Neural cell (in vitro differentiated cells): ENCODE measurements at regions not wholly inside any gene's neighbourhood (a gene's known extent, or its start where the extent isn't known, plus 50 kb on each side); places are given as distances from the start of the nearest gene placed in this dataset.

ENCODE experiments used
- H2AFZ ChIP-seq: fragments of 200-600, 300-800 bp; sonication (generic), shearing (Covaris generic); 2 replicates; pipeline ENCODE4 v1.6.0; 2014; ENCODE audit warnings: low read depth, mild to moderate bottlenecking, antibody characterized with exemption, low read length, moderate library complexity
- H3F3A ChIP-seq: fragments of 200-600 bp; shearing (Covaris generic); 2 replicates; pipeline ENCODE4 v1.6.1; 2016; ENCODE audit warnings: mild to moderate bottlenecking, moderate library complexity, mixed read lengths, antibody characterized with exemption, low read length; ENCODE audit not compliant: insufficient read depth, poor library complexity, severe bottlenecking
- H3K27ac ChIP-seq: fragments of 200-600, 300-800 bp; sonication (generic), shearing (Covaris generic); 2 replicates; pipeline ENCODE4 v1.5.1; 2014; ENCODE audit warnings: mild to moderate bottlenecking, low read length, moderate library complexity
- H3K27me3 ChIP-seq: fragments of 300-800, 200-600 bp; sonication (generic), shearing (Covaris generic); 2 replicates; pipeline ENCODE4 v1.6.0; 2014; ENCODE audit warnings: mild to moderate bottlenecking, low read depth, low read length, moderate library complexity; ENCODE audit not compliant: insufficient read depth
- H3K36me3 ChIP-seq: fragments of 300-800, 200-600 bp; sonication (generic), shearing (Covaris generic); 2 replicates; pipeline ENCODE4 v1.5.1; 2014; ENCODE audit warnings: mild to moderate bottlenecking, antibody characterized with exemption, low read length, moderate library complexity; ENCODE audit not compliant: insufficient read depth
- H3K4me2 ChIP-seq: fragments of 300-800, 200-600 bp; sonication (generic), shearing (Covaris generic); 2 replicates; pipeline ENCODE4 v1.6.0; 2014; ENCODE audit warnings: mild to moderate bottlenecking, low read length
- H3K4me3 ChIP-seq: fragments of 300-800, 200-600 bp; sonication (generic), shearing (Covaris generic); 2 replicates; pipeline ENCODE4 v1.5.1; 2014; ENCODE audit warnings: mild to moderate bottlenecking, low read length, moderate library complexity
- H3K79me2 ChIP-seq: fragments of 200-600 bp; shearing (Covaris generic); replicated peaks from 2 replicates; pipeline ENCODE4 v1.6.0; 2014; ENCODE audit warnings: mild to moderate bottlenecking, low read length, moderate library complexity; ENCODE audit not compliant: insufficient read depth
- H3K9ac ChIP-seq: fragments of 300-800, 200-600 bp; sonication (generic), shearing (Covaris generic); 2 replicates; pipeline ENCODE4 v1.6.1; 2016; ENCODE audit warnings: mild to moderate bottlenecking, low read length, mixed read lengths
- H3K9me2 ChIP-seq: fragments of 200-600 bp; shearing (Covaris generic); 2 replicates; pipeline ENCODE4 v1.6.1; 2016; ENCODE audit warnings: mild to moderate bottlenecking, low read length, mixed read lengths; ENCODE audit not compliant: insufficient read depth
- H3K9me3 ChIP-seq: fragments of 200-600, 300-800 bp; sonication (generic), shearing (Covaris generic); 2 replicates; pipeline ENCODE4 v1.6.1; 2016; ENCODE audit warnings: mild to moderate bottlenecking, mixed run types, low read length, moderate library complexity, mixed read lengths
- H4K20me1 ChIP-seq: fragments of 200-600 bp; shearing (Covaris generic); 2 replicates; pipeline ENCODE4 v1.6.1; 2016; ENCODE audit warnings: mild to moderate bottlenecking, mixed run types; ENCODE audit not compliant: insufficient read depth
- CTCF ChIP-seq: fragments of 450-650 bp; IDR thresholded peaks from 2 replicates; pipeline ENCODE4 v1.5.1; 2014; ENCODE audit warnings: antibody characterized with exemption, mild to moderate bottlenecking, moderate library complexity; ENCODE audit not compliant: poor library complexity, severe bottlenecking
- EP300 ChIP-seq: fragments of 450-650 bp; conservative IDR thresholded peaks from 2 replicates; pipeline ENCODE4 v1.6.1; 2014; ENCODE audit warnings: antibody characterized with exemption, mild to moderate bottlenecking, moderate library complexity; ENCODE audit not compliant: poor library complexity, severe bottlenecking
- EZH2 ChIP-seq: fragments of 200-600, 300-800 bp; shearing (Covaris generic), sonication (generic); IDR thresholded peaks from 2 replicates; pipeline ENCODE4 v1.6.1; 2014; ENCODE audit warnings: antibody characterized with exemption, low read length, borderline replicate concordance, mild to moderate bottlenecking; ENCODE audit not compliant: insufficient read depth, poor library complexity, severe bottlenecking
- MXI1 ChIP-seq: fragments of 450-650 bp; conservative IDR thresholded peaks from 2 replicates; pipeline ENCODE4 v1.6.1; 2014; ENCODE audit warnings: antibody characterized with exemption, mild to moderate bottlenecking; ENCODE audit not compliant: poor library complexity, severe bottlenecking
- POLR2AphosphoS5 ChIP-seq: IDR thresholded peaks from 2 replicates; pipeline ENCODE4 v1.6.1; 2012
- RAD21 ChIP-seq: fragments of 450-650 bp; conservative IDR thresholded peaks from 2 replicates; pipeline ENCODE4 v1.6.1; 2014; ENCODE audit warnings: antibody characterized with exemption, mild to moderate bottlenecking, moderate library complexity
- REST ChIP-seq: IDR thresholded peaks from 2 replicates; pipeline ENCODE4 v1.6.1; 2012; ENCODE audit warnings: borderline replicate concordance
- SMC3 ChIP-seq: fragments of 450-650 bp; conservative IDR thresholded peaks from 2 replicates; pipeline ENCODE4 v1.6.1; 2014; ENCODE audit warnings: antibody characterized with exemption, mild to moderate bottlenecking, moderate library complexity; ENCODE audit not compliant: poor library complexity
- TAF1 ChIP-seq: IDR thresholded peaks from 2 replicates; pipeline ENCODE4 v1.6.1; 2012; ENCODE audit warnings: low read depth

DNA sequence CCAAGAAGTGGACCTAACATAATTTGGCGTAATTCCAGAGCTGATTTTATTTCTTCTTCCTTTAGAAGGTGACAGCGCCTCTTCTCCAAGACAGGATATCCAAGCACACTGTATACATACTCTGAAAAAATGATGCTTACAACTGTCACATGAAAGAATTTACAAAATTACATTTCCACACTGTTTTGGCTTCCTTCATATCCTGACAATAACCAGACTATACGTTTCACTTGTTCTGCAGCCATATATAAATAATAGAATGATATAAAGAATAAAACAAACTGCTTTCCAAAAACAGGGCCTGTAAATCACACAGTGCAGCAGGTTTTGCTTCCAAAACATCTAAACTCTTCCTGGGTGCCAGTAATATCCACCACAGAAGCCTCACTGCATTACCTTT lies 141.6 kb downstream of the FBXO8 start:
- Histone ChIP-seq H3K79me2 (no peaks in the 10 kb centered on the region), H3K27ac (no peak overlapping the region), H3K9ac (no peak overlapping the region), H3K9me2 (no peaks in the 10 kb centered on the region), H4K20me1 (no peaks in the 10 kb centered on the region), H3K4me2 (no peak overlapping the region), H3K4me3 (no peak overlapping the region), H2AFZ (no peak overlapping the region), H3K9me3 (no peaks in the 10 kb centered on the region), H3K36me3 (no peaks in the 10 kb centered on the region), H3K27me3 (no peaks in the 10 kb centered on the region), H3F3A (no peaks in the 10 kb centered on the region)
- TF ChIP-seq REST = no peak
- no peak for TF ChIP-seq TAF1
- TF ChIP-seq EZH2 = no peak
- no peak for TF ChIP-seq POLR2AphosphoS5
- no peak for TF ChIP-seq RAD21
- TF ChIP-seq CTCF = no peak
- TF ChIP-seq SMC3 = no peak
- no peak for TF ChIP-seq EP300
- TF ChIP-seq MXI1 = no peak

DNA sequence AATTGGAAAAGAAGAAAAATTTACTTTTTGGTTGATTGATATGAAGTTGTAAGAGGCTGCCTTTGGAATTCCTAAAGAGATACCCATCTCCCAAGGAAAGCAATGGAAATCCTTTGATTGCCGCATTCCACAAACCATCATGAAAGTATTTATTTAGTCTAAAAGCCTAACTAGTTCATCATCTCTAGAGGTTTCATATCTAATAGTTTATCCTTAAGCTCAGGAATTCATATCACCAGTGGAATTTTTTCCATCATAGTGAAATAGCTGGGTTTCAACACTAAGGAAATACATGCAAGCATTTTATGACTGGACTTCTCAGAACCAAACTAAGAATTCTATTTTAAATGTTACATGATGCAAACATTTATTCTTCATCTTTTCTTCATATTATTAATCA lies 144.9 kb downstream of the FBXO8 start:
- H3K27ac ChIP-seq = no peak overlapping the region
- no peak overlapping the region for H3K9ac ChIP-seq
- no peaks in the 10 kb centered on the region for H3F3A ChIP-seq
- H3K79me2 ChIP-seq = no peaks in the 10 kb centered on the region
- no peaks in the 10 kb centered on the region for H3K27me3 ChIP-seq
- H3K4me3 ChIP-seq = no peak overlapping the region
- H3K9me3 ChIP-seq = no peaks in the 10 kb centered on the region
- no peaks in the 10 kb centered on the region for H3K36me3 ChIP-seq
- H4K20me1 ChIP-seq = no peaks in the 10 kb centered on the region
- no peak for TF ChIP-seq TAF1
- TF ChIP-seq EZH2 = no peak
- TF ChIP-seq CTCF = no peak
- TF ChIP-seq MXI1 = no peak
- no peak for TF ChIP-seq RAD21
- no peak for TF ChIP-seq REST
- TF ChIP-seq SMC3 = no peak
- TF ChIP-seq POLR2AphosphoS5 = no peak
- no peak for TF ChIP-seq EP300
- H3K9me2 ChIP-seq = no peaks in the 10 kb centered on the region
- no peak overlapping the region for H3K4me2 ChIP-seq
- no peak overlapping the region for H2AFZ ChIP-seq
